ENCODE measurements at regions not wholly inside any gene's neighbourhood (a gene's known extent, or its start where the extent isn't known, plus 50 kb on each side); places are given as distances from the start of the nearest gene placed in this dataset.
"Not testable (repeated sequence)": the region's sequence is repeated elsewhere in the genome, so short reads cannot be mapped to it uniquely, and the experiment has no call there.

- not testable (repeated sequence) for TF ChIP-seq CTCF, POLR2A (IDR thresholded peaks at IDR 0.05)
These were observed 3698.6 kb upstream of the OR11H1 start for GRCh38 chr22:11829426-11829825.
